Chondrocyte (in vitro differentiated cells): ENCODE measurements at regions not wholly inside any gene's neighbourhood (a gene's known extent, or its start where the extent isn't known, plus 50 kb on each side); places are given as distances from the start of the nearest gene placed in this dataset.

Experiments used
- DNase-seq: peaks from one replicate; pipeline ENCODE4 v3.0.0; 2021; ENCODE audit warnings: mixed read lengths, low spot score
- H3K27ac Mint-ChIP-seq: one replicate; pipeline ENCODE4 v1.8.0; 2021; ENCODE audit warnings: mild to moderate bottlenecking, moderate library complexity, mixed read lengths; ENCODE audit not compliant: unreplicated experiment
- H3K27me3 Mint-ChIP-seq: 2 replicates; pipeline ENCODE4 v1.8.0; 2021; ENCODE audit warnings: low read depth, mixed read lengths
- H3K36me3 Mint-ChIP-seq: 2 replicates; pipeline ENCODE4 v1.8.0; 2021; ENCODE audit warnings: low read depth, mixed read lengths
- H3K4me1 Mint-ChIP-seq: 2 replicates; pipeline ENCODE4 v1.8.0; 2021; ENCODE audit warnings: low read depth, mild to moderate bottlenecking, mixed read lengths
- H3K4me3 Mint-ChIP-seq: one replicate; pipeline ENCODE4 v1.8.0; 2021; ENCODE audit warnings: mild to moderate bottlenecking, moderate library complexity, mixed read lengths; ENCODE audit not compliant: unreplicated experiment
- H3K9me3 Mint-ChIP-seq: 2 replicates; pipeline ENCODE4 v1.8.0; 2021; ENCODE audit warnings: low read depth, mixed read lengths
- CTCF ChIP-seq: fragments of 200-600 bp; sonication (generic); IDR thresholded peaks from 2 replicates; pipeline ENCODE4 v1.5.0; 2021; ENCODE audit warnings: antibody characterized with exemption, mild to moderate bottlenecking, moderate library complexity

- H3K9me3 Mint-ChIP-seq, result no peaks in the 10 kb centered on the region
- peaks cover 6% of the 10 kb centered on the region for H3K27me3 Mint-ChIP-seq
- H3K4me3 Mint-ChIP-seq, result no peak overlapping the region
- no peaks in the 10 kb centered on the region for H3K4me1 Mint-ChIP-seq
- no peak overlapping the region for H3K27ac Mint-ChIP-seq
- peak; percentile 82 for DNase-seq
- H3K36me3 Mint-ChIP-seq, result no peaks in the 10 kb centered on the region
- TF ChIP-seq CTCF, result no peak
Measured at GRCh38 chr22:49021131-49021925, 806.3 kb downstream of the BRD1 start.

- Mint-ChIP-seq H3K36me3 (no peaks in the 10 kb centered on the region), H3K27me3 (peaks cover 3% of the 10 kb centered on the region), H3K4me1 (no peaks in the 10 kb centered on the region), H3K4me3 (no peak overlapping the region), H3K27ac (no peak overlapping the region), H3K9me3 (no peaks in the 10 kb centered on the region)
- peak; percentile 51 for DNase-seq
- TF ChIP-seq CTCF, result no peak
Measured at GRCh38 chr22:49019737-49020713, 807.6 kb downstream of the BRD1 start.

GRCh38 chr22:49018601-49019000, 809.1 kb downstream of the BRD1 start:
- DNase-seq, result peak; percentile 56

GRCh38 chr22:49017482-49018329, 810.0 kb downstream of the BRD1 start:
- TF ChIP-seq CTCF, result no peak
- Mint-ChIP-seq H3K4me1 (peaks cover 7% of the 10 kb centered on the region), H3K36me3 (no peaks in the 10 kb centered on the region)

More at GRCh38 chr22:49018601-49019000, 809.1 kb downstream of the BRD1 start:
- no peaks in the 10 kb centered on the region for H3K9me3 Mint-ChIP-seq
- no peak overlapping the region for H3K4me3 Mint-ChIP-seq
- H3K4me1 Mint-ChIP-seq, result peaks cover 3% of the 10 kb centered on the region
- no peak overlapping the region for H3K27ac Mint-ChIP-seq
- H3K27me3 Mint-ChIP-seq, result no peaks in the 10 kb centered on the region
- H3K36me3 Mint-ChIP-seq, result no peaks in the 10 kb centered on the region
- no peak for TF ChIP-seq CTCF

More at GRCh38 chr22:49017482-49018329, 810.0 kb downstream of the BRD1 start:
- no peak overlapping the region for H3K27ac Mint-ChIP-seq
- peak; percentile 50 for DNase-seq
- H3K9me3 Mint-ChIP-seq, result no peaks in the 10 kb centered on the region
- no peak overlapping the region for H3K4me3 Mint-ChIP-seq
- no peaks in the 10 kb centered on the region for H3K27me3 Mint-ChIP-seq
